ENCODE measurements at regions not wholly inside any gene's neighbourhood (a gene's known extent, or its start where the extent isn't known, plus 50 kb on each side); places are given as distances from the start of the nearest gene placed in this dataset.
A peak's percentile ranks its signal among the peaks of the same experiment; 100 is the strongest.

DNA sequence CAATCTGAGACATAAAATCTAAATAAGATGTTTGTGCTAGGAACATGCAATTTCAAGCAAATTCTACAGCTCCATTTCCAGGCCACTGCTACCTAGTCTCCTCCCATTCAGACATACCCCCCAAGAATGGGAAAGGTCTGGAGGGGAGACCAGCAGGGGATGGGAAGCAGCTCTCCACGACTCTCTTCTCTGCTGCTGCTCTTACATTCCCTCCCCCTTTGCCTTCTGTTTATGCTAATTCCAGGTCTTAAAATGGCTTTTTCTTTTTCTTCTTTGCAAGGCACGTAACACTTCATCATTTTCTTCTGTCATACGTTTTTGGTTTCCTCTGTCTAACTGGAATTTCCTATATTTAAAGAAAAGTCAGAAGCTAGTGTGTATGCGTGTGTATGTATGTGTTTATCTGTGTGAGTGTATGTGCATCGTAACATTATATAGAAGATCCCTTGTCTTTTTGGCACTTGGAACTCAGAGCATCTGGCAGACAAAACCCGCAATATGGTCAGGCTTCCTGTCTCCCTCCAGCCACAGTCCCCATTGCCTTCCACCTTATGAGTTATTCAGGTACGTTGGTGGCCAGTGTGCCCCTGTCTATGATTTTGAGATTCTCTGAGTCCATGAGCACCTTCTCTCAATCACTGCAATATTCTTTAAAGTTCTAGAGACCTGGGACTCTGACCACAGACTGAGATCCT is 493.7 kb downstream of the BTBD3 start:
- H3K27ac ChIP-seq (ENCODE audit: low read depth in 2 of 2, low read length in 1 of 2) = no peak overlapping the region
- H3K4me3 ChIP-seq (ENCODE audit: low read depth in 1 of 2, low read length in 2 of 2) = no peak overlapping the region
- WGBS, 2 donors = 72 to 79% methylated on average over 7 of the region's 7 CpGs
- no peaks in the 10 kb centered on the region for H3K27me3 ChIP-seq (ENCODE audit: control insufficient read depth in 1 of 2, insufficient read depth in 2 of 2, low read length in 2 of 2)
- H3K36me3 ChIP-seq (ENCODE audit: control insufficient read depth in 2 of 2, insufficient read depth in 2 of 2, low read length in 1 of 2) = no peaks in the 10 kb centered on the region
- peaks cover 0 to 3% of the 10 kb centered on the region in 2 donors for H3K9me3 ChIP-seq (ENCODE audit: control insufficient read depth in 2 of 2, insufficient read depth in 1 of 2, low read depth in 1 of 2, low read length in 1 of 2)
- H3K4me1 ChIP-seq (ENCODE audit: control insufficient read depth in 2 of 2, insufficient read depth in 2 of 2, low read length in 1 of 2) = peaks cover 2% of the 10 kb centered on the region in 2 donors

DNA sequence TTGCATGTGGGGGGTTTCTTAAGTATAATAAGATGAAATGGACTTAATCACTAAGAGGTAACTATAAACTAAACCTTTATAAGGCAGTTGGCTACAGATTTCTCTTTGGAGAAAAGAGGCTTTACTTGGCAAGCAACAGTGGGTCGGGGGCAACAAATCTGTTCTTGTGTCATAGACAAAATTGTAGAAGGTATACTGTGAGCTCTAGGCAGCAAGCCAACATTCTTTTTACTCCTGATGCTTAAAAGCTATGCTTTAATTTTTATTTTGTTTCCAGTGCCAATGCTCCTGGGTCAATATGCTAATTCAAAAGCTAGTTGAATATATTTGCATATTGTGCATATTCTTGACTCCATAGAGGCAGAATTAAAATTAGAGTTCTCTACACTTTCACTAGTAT is 495.4 kb downstream of the BTBD3 start:
- Histone ChIP-seq H3K4me1 (ENCODE audit: control insufficient read depth in 2 of 2, insufficient read depth in 2 of 2, low read length in 1 of 2) (peaks cover 2% of the 10 kb centered on the region in 2 donors), H3K27me3 (ENCODE audit: control insufficient read depth in 1 of 2, insufficient read depth in 2 of 2, low read length in 2 of 2) (no peaks in the 10 kb centered on the region), H3K27ac (ENCODE audit: low read depth in 2 of 2, low read length in 1 of 2) (no peak overlapping the region), H3K9me3 (ENCODE audit: control insufficient read depth in 2 of 2, insufficient read depth in 1 of 2, low read depth in 1 of 2, low read length in 1 of 2) (peaks cover 0 to 3% of the 10 kb centered on the region in 2 donors), H3K36me3 (ENCODE audit: control insufficient read depth in 2 of 2, insufficient read depth in 2 of 2, low read length in 1 of 2) (no peaks in the 10 kb centered on the region), H3K4me3 (ENCODE audit: low read depth in 1 of 2, low read length in 2 of 2) (no peak overlapping the region)
- 59 to 65% methylated on average over 1 of the region's 1 CpG for WGBS, 2 donors

DNA sequence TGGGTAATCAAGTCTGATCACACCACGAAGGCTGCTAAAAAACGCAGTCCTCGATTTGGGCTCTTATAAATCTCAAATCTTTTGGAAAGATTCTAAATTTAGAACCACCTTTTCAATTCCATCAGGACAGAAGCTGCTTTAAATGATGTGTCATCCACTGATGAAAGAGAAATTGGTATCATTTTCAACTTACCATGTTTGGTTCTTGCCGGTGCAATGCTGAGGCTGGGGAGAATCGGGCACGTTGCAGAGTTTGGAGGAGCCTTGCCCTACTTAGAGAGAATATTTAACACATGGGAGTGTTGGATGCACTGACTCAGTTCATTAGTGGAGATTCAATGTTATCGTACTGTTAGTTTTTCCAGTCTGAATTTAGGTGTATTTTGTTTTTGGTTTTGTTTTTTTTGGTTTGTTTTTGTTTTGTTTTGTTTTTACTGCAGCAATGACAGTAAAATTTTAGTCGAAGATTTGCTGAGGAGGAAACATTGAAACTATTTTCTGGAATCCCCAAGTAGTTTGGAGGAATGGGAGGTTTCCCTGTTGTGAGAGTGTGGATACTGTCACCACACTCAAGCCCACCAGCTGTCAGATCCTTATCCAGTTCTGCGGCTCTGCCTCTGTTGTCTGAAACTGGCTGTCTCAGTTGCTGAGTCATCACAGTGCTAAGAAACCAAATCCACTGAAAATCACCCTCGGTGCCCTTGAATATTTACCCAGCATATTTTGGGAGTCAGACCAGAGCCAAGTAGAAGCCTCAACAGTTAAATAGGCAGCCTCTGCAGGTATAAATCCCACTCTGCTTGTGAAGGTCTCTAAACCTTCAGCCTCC is 497.0 kb downstream of the BTBD3 start:
- 32 to 48% methylated on average over 10 of the region's 10 CpGs for WGBS, 2 donors
- Histone ChIP-seq H3K27me3 (ENCODE audit: control insufficient read depth in 1 of 2, insufficient read depth in 2 of 2, low read length in 2 of 2) (no peaks in the 10 kb centered on the region), H3K9me3 (ENCODE audit: control insufficient read depth in 2 of 2, insufficient read depth in 1 of 2, low read depth in 1 of 2, low read length in 1 of 2) (no peaks in the 10 kb centered on the region), H3K4me3 (ENCODE audit: low read depth in 1 of 2, low read length in 2 of 2) (no peak overlapping the region), H3K27ac (ENCODE audit: low read depth in 2 of 2, low read length in 1 of 2) (no peak overlapping the region), H3K36me3 (ENCODE audit: control insufficient read depth in 2 of 2, insufficient read depth in 2 of 2, low read length in 1 of 2) (no peaks in the 10 kb centered on the region), H3K4me1 (ENCODE audit: control insufficient read depth in 2 of 2, insufficient read depth in 2 of 2, low read length in 1 of 2) (peaks cover 2% of the 10 kb centered on the region in 2 donors)

DNA sequence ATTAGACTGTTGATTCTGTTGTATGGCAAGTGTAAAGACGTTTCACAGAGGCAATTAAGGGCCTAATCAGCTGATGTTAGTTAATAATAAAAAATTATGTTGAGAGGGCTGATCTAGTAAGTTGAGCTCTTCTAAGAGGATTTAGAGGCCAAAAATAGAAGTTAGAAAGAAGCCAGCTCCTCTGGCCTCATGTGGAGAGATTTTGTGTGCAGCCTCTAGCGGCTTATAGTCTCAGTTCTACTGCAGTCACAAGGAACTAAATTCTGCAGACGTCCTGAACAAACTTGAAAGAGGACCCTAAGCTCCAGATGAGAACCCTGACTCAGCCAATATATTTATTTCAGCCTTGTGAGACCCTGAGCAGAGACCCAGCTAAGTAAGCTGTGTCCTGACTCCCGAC is 498.6 kb downstream of the BTBD3 start:
- Histone ChIP-seq H3K4me1 (ENCODE audit: control insufficient read depth in 2 of 2, insufficient read depth in 2 of 2, low read length in 1 of 2) (peaks cover 2% of the 10 kb centered on the region in 2 donors), H3K9me3 (ENCODE audit: control insufficient read depth in 2 of 2, insufficient read depth in 1 of 2, low read depth in 1 of 2, low read length in 1 of 2) (no peaks in the 10 kb centered on the region)

DNA sequence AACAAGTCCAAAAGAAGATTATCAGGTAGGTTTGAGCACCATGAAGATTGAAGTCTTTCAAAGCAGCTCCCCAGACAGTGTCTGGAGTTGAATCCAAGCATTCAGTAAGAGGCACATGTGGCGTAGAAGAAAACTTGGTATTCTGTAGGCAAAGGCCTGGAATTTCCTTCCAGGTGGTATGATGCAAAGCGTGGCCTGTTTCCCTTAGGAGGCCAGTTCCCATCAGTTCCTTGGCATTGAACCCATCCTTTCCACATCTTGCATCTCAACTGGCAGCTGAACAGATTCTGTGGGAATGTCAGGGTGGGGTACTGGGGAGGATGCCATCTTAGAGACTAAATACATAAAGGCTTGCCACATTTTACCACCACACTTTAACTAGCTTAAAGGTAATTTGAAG is 516.0 kb downstream of the BTBD3 start:
- H3K4me1 ChIP-seq (ENCODE audit: control insufficient read depth in 2 of 2, insufficient read depth in 2 of 2, low read length in 1 of 2) = no peaks in the 10 kb centered on the region
- 80 to 90% methylated on average over 2 of the region's 2 CpGs for WGBS, 2 donors
- no peak overlapping the region for H3K27ac ChIP-seq (ENCODE audit: low read depth in 2 of 2, low read length in 1 of 2)
- H3K9me3 ChIP-seq (ENCODE audit: control insufficient read depth in 2 of 2, insufficient read depth in 1 of 2, low read depth in 1 of 2, low read length in 1 of 2) = no peaks in the 10 kb centered on the region
- no peak overlapping the region for H3K4me3 ChIP-seq (ENCODE audit: low read depth in 1 of 2, low read length in 2 of 2)
- no peaks in the 10 kb centered on the region for H3K36me3 ChIP-seq (ENCODE audit: control insufficient read depth in 2 of 2, insufficient read depth in 2 of 2, low read length in 1 of 2)
- H3K27me3 ChIP-seq (ENCODE audit: control insufficient read depth in 1 of 2, insufficient read depth in 2 of 2, low read length in 2 of 2) = no peaks in the 10 kb centered on the region

More for the DNA sequence above, 498.6 kb downstream of the BTBD3 start:
- Histone ChIP-seq H3K4me3 (ENCODE audit: low read depth in 1 of 2, low read length in 2 of 2) (no peak overlapping the region), H3K27me3 (ENCODE audit: control insufficient read depth in 1 of 2, insufficient read depth in 2 of 2, low read length in 2 of 2) (no peaks in the 10 kb centered on the region), H3K36me3 (ENCODE audit: control insufficient read depth in 2 of 2, insufficient read depth in 2 of 2, low read length in 1 of 2) (no peaks in the 10 kb centered on the region), H3K27ac (ENCODE audit: low read depth in 2 of 2, low read length in 1 of 2) (no peak overlapping the region)
- WGBS, 2 donors = 75 to 78% methylated on average over 4 of the region's 4 CpGs

DNA sequence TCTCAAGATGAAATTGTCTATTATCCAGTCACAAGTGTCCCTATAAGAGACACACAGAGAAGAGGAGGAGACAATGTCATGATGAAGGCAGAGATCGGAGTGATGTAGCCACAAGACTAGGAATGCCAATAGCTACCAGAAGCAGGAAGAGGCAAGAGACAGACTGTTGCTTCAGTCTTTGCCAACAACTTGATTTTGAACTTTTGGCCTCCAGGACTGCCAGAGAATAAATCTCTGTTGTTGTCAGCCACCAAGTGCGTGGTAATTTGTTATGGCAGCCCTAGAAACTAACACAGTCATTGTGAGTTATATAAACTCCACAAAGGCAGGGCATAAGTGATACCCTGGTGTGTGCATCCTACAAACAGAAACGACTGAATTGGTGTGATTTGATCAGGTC is 517.0 kb downstream of the BTBD3 start:
- Histone ChIP-seq H3K27me3 (ENCODE audit: control insufficient read depth in 1 of 2, insufficient read depth in 2 of 2, low read length in 2 of 2) (no peaks in the 10 kb centered on the region), H3K4me1 (ENCODE audit: control insufficient read depth in 2 of 2, insufficient read depth in 2 of 2, low read length in 1 of 2) (no peaks in the 10 kb centered on the region), H3K9me3 (ENCODE audit: control insufficient read depth in 2 of 2, insufficient read depth in 1 of 2, low read depth in 1 of 2, low read length in 1 of 2) (no peaks in the 10 kb centered on the region), H3K36me3 (ENCODE audit: control insufficient read depth in 2 of 2, insufficient read depth in 2 of 2, low read length in 1 of 2) (no peaks in the 10 kb centered on the region), H3K27ac (ENCODE audit: low read depth in 2 of 2, low read length in 1 of 2) (peak overlapping the region in 1 of 2 donors; percentile 0), H3K4me3 (ENCODE audit: low read depth in 1 of 2, low read length in 2 of 2) (no peak overlapping the region)
- 48 to 61% methylated on average over 3 of the region's 3 CpGs for WGBS, 2 donors

DNA sequence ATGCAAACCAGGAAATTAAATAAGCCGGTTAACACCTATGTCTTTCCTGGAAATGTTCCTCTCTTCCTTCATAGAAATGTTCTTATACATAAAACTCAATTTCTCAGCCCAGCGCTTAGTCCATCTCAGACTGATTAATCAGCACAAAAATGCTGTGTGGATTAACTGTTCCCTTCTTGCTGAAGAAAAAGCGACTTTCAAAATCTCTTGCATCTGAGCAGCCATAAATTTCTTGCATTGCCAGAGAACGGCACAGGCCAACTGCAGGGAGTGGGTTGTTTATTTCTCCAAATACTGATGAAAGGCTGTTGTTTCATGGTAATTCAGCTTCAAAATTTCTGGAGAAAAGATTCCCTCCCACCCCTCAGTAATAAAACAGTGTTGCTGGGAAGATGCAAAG is 517.6 kb downstream of the BTBD3 start:
- H3K36me3 ChIP-seq (ENCODE audit: control insufficient read depth in 2 of 2, insufficient read depth in 2 of 2, low read length in 1 of 2) = no peaks in the 10 kb centered on the region
- no peaks in the 10 kb centered on the region for H3K4me1 ChIP-seq (ENCODE audit: control insufficient read depth in 2 of 2, insufficient read depth in 2 of 2, low read length in 1 of 2)
- no peaks in the 10 kb centered on the region for H3K27me3 ChIP-seq (ENCODE audit: control insufficient read depth in 1 of 2, insufficient read depth in 2 of 2, low read length in 2 of 2)
- no peak overlapping the region for H3K4me3 ChIP-seq (ENCODE audit: low read depth in 1 of 2, low read length in 2 of 2)
- no peak overlapping the region for H3K27ac ChIP-seq (ENCODE audit: low read depth in 2 of 2, low read length in 1 of 2)
- 50 to 58% methylated on average over 4 of the region's 4 CpGs for WGBS, 2 donors
- no peaks in the 10 kb centered on the region for H3K9me3 ChIP-seq (ENCODE audit: control insufficient read depth in 2 of 2, insufficient read depth in 1 of 2, low read depth in 1 of 2, low read length in 1 of 2)

DNA sequence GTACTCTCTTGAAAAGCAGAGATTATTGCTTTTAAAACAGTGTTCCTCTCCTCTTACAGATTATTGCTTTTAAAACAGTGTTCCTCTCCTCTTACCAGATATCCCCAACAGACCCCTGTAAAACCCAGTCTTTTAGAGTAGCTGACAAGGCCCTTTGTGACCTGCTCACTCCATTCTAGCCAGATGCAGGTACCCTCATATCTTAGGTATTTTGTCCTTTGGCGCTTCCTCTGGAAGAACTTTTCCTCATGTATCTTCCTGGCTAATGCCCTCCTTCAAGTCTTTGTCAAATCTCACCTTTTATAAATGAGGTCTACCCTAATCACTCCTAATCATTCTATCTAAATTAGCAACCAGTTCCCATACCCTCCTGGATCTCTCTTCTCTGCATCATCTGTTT is 536.0 kb downstream of the BTBD3 start:
- Histone ChIP-seq H3K9me3 (ENCODE audit: control insufficient read depth in 2 of 2, insufficient read depth in 1 of 2, low read depth in 1 of 2, low read length in 1 of 2) (no peaks in the 10 kb centered on the region), H3K36me3 (ENCODE audit: control insufficient read depth in 2 of 2, insufficient read depth in 2 of 2, low read length in 1 of 2) (no peaks in the 10 kb centered on the region), H3K4me1 (ENCODE audit: control insufficient read depth in 2 of 2, insufficient read depth in 2 of 2, low read length in 1 of 2) (no peaks in the 10 kb centered on the region), H3K27me3 (ENCODE audit: control insufficient read depth in 1 of 2, insufficient read depth in 2 of 2, low read length in 2 of 2) (no peaks in the 10 kb centered on the region), H3K4me3 (ENCODE audit: low read depth in 1 of 2, low read length in 2 of 2) (no peak overlapping the region), H3K27ac (ENCODE audit: low read depth in 2 of 2, low read length in 1 of 2) (no peak overlapping the region)
- 91 to 93% methylated on average over 1 of the region's 1 CpG for WGBS, 2 donors

DNA sequence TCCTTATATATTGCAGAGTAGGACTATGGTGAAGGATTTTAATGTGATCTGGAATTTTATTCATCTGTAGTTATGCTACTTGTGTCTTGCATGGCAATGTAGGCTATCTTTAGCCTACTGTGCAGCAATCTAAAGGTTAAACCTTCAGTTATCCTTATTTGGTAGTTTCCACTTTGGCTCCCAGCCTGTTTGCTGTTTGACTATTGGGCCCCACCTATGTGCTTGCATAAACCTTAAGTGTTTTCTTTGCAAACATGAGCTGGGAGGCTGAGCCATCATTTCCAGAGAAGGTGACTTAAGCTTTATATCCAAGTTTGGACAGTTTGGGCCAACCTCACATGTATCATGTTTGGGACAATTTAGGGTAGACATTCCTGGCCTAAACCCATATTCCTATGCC is 537.5 kb downstream of the BTBD3 start:
- H3K27ac ChIP-seq (ENCODE audit: low read depth in 2 of 2, low read length in 1 of 2) = no peak overlapping the region
- no peak overlapping the region for H3K4me3 ChIP-seq (ENCODE audit: low read depth in 1 of 2, low read length in 2 of 2)
- H3K4me1 ChIP-seq (ENCODE audit: control insufficient read depth in 2 of 2, insufficient read depth in 2 of 2, low read length in 1 of 2) = no peaks in the 10 kb centered on the region
- H3K9me3 ChIP-seq (ENCODE audit: control insufficient read depth in 2 of 2, insufficient read depth in 1 of 2, low read depth in 1 of 2, low read length in 1 of 2) = no peaks in the 10 kb centered on the region
- no peaks in the 10 kb centered on the region for H3K36me3 ChIP-seq (ENCODE audit: control insufficient read depth in 2 of 2, insufficient read depth in 2 of 2, low read length in 1 of 2)
- no peaks in the 10 kb centered on the region for H3K27me3 ChIP-seq (ENCODE audit: control insufficient read depth in 1 of 2, insufficient read depth in 2 of 2, low read length in 2 of 2)

DNA sequence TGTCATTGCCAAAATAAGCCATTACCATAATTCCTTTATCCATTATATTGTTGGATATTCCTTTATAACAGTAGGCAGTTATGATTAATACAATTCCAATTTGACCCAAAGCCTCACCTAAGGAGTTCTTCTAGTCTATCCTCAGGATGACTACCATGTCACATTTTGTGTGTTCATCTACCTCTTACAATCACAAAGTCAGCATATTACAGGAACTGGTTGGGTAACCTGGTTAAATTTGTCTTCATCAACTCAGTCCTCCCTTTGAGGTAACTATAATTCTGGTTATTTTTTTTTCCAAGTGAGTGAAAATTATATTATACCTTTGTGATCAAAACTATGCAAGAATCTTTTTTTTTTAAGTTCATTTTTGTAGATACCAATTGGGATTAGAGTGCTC is 540.5 kb downstream of the BTBD3 start:
- Histone ChIP-seq H3K27me3 (ENCODE audit: control insufficient read depth in 1 of 2, insufficient read depth in 2 of 2, low read length in 2 of 2) (no peaks in the 10 kb centered on the region), H3K36me3 (ENCODE audit: control insufficient read depth in 2 of 2, insufficient read depth in 2 of 2, low read length in 1 of 2) (no peaks in the 10 kb centered on the region), H3K9me3 (ENCODE audit: control insufficient read depth in 2 of 2, insufficient read depth in 1 of 2, low read depth in 1 of 2, low read length in 1 of 2) (no peaks in the 10 kb centered on the region), H3K4me1 (ENCODE audit: control insufficient read depth in 2 of 2, insufficient read depth in 2 of 2, low read length in 1 of 2) (no peaks in the 10 kb centered on the region), H3K4me3 (ENCODE audit: low read depth in 1 of 2, low read length in 2 of 2) (no peak overlapping the region), H3K27ac (ENCODE audit: low read depth in 2 of 2, low read length in 1 of 2) (no peak overlapping the region)

All from esophagus (tissue), 2 donors.